ENCODE measurements at regions not wholly inside any gene's neighbourhood (a gene's known extent, or its start where the extent isn't known, plus 50 kb on each side); places are given as distances from the start of the nearest gene placed in this dataset.

DNA sequence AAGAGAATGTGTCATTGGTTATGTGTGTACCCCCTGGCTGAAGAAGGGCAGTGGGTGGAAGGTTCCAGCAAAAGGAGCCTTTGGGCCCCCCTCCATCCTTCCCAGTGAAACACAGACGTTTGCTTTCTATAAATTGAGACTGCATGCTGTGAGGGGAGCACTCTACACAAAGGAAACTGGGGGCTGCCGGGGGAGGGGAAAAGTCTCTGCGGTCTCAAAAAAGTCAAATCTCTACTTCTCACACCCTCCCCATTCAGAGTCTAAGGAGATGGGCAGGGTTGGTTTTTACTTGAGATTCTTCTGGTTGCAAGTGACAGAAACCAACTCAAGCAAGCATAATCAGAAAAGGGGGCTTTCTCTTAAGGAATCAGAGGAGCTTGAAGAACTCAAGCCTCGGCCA, 50.1 kb upstream of the TLE3 start:
- no peak overlapping the region for H3K9ac ChIP-seq (ENCODE audit: low read depth in 1 of 2, low read length in 2 of 2)
- no peak overlapping the region for H3K27ac ChIP-seq (ENCODE audit: low read depth in 2 of 2, low read length in 2 of 2)
- peaks cover 0 to 2% of the 10 kb centered on the region in 2 donors for H3K4me1 ChIP-seq (ENCODE audit: control insufficient read depth in 2 of 2, insufficient read depth in 2 of 2, low read length in 2 of 2)
- no peak overlapping the region for H3K4me3 ChIP-seq (ENCODE audit: low read length in 2 of 2)
- H3K27me3 ChIP-seq (ENCODE audit: control insufficient read depth in 2 of 2, insufficient read depth in 2 of 2, low read length in 2 of 2) = peaks cover 0 to 2% of the 10 kb centered on the region in 2 donors
- H3K9me3 ChIP-seq (ENCODE audit: control insufficient read depth in 2 of 2, low read length in 2 of 2) = no peaks in the 10 kb centered on the region
- no peaks in the 10 kb centered on the region for H3K36me3 ChIP-seq (ENCODE audit: control insufficient read depth in 2 of 2, insufficient read depth in 2 of 2, low read length in 2 of 2)

All from mucosa of rectum (tissue), 2 donors.